ENCODE measurements at regions not wholly inside any gene's neighbourhood (a gene's known extent, or its start where the extent isn't known, plus 50 kb on each side); places are given as distances from the start of the nearest gene placed in this dataset.

DNA sequence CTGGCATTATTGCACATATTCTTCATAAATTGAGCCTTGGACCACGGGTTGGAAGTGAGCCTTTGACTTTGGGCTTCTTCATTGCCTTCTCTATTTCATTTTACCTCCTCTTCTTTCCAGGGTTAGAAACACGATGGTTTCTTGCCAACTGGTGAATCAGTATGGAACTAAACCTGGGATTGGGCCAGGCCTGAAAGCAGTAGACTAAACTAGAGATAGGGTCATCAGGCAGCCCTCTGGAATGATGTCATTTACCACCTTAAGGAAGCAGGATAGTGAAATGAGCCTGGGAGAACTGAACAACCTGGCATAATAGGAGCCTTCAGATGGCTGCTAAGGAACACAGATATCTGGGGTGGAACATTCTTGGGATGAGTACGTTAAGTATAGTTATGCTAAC is 67.5 kb upstream of the ATP8A1 start:
- Mint-ChIP-seq H3K9me3 (peaks cover 5% of the 10 kb centered on the region), H3K4me3 (no peak overlapping the region), H3K4me1 (no peaks in the 10 kb centered on the region), H3K27me3 (ENCODE audit: low read depth) (no peaks in the 10 kb centered on the region), H3K36me3 (ENCODE audit: low read depth) (no peaks in the 10 kb centered on the region), H3K27ac (ENCODE audit: unreplicated experiment) (no peak overlapping the region)
- TF ChIP-seq, protein P1, sequence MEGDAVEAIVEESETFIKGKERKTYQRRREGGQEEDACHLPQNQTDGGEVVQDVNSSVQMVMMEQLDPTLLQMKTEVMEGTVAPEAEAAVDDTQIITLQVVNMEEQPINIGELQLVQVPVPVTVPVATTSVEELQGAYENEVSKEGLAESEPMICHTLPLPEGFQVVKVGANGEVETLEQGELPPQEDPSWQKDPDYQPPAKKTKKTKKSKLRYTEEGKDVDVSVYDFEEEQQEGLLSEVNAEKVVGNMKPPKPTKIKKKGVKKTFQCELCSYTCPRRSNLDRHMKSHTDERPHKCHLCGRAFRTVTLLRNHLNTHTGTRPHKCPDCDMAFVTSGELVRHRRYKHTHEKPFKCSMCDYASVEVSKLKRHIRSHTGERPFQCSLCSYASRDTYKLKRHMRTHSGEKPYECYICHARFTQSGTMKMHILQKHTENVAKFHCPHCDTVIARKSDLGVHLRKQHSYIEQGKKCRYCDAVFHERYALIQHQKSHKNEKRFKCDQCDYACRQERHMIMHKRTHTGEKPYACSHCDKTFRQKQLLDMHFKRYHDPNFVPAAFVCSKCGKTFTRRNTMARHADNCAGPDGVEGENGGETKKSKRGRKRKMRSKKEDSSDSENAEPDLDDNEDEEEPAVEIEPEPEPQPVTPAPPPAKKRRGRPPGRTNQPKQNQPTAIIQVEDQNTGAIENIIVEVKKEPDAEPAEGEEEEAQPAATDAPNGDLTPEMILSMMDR (conservative IDR thresholded peaks at IDR 0.05), result no peak
- DNase-seq (ENCODE audit: low read depth, low spot score), result no peak

DNA sequence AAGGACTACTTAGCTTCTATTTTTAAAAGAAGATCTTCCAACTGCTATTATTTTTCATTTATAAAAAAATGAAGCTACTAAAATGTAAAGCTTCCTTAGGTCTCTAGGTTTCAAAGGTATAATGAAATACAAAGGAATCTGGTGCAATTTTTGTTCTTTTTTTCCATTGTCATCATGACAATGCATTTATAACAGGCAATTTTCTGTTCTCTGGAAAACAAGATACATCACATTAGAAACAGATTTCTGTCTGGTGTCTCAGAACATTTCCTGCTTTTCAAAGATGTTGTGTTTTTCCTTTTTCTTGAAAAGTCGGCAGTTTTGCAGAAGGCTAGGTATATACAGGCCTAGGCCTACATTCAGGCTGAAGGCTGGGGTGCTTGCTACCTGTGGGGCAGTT is 63.6 kb upstream of the ATP8A1 start:
- H3K36me3 Mint-ChIP-seq (ENCODE audit: low read depth), result no peaks in the 10 kb centered on the region
- peaks cover 3% of the 10 kb centered on the region for H3K9me3 Mint-ChIP-seq
- H3K27ac Mint-ChIP-seq (ENCODE audit: unreplicated experiment), result no peak overlapping the region
- TF ChIP-seq, protein P1 (conservative IDR thresholded peaks at IDR 0.05), result no peak
- H3K27me3 Mint-ChIP-seq (ENCODE audit: low read depth), result no peaks in the 10 kb centered on the region
- no peak overlapping the region for H3K4me3 Mint-ChIP-seq
- no peak for DNase-seq (ENCODE audit: low read depth, low spot score)
- H3K4me1 Mint-ChIP-seq, result peaks cover 5% of the 10 kb centered on the region

DNA sequence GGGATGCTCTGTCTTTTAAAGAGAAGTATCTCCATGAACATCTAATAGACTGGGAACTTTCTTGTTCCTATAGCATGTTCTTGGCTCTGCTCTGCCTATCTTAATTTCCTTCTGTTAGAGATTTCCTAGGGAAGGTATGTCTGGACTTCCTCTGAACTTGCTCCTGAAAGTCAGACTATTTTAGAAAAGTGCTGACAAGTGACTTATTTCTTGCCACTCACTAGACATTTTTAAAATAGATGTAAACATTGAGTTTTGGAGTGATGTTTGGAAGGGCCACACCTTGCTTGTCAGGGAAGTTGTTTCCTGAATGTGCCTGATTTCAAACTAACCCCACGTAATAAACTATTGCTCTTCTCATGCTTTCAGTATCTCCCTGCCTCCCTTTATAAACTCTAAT is 62.4 kb upstream of the ATP8A1 start:
- TF ChIP-seq, protein P1 (conservative IDR thresholded peaks at IDR 0.05), result no peak
- Mint-ChIP-seq H3K27me3 (ENCODE audit: low read depth) (no peaks in the 10 kb centered on the region), H3K4me1 (peaks cover 5% of the 10 kb centered on the region), H3K27ac (ENCODE audit: unreplicated experiment) (no peak overlapping the region), H3K36me3 (ENCODE audit: low read depth) (no peaks in the 10 kb centered on the region), H3K9me3 (peaks cover 3% of the 10 kb centered on the region), H3K4me3 (no peak overlapping the region)
- no peak for DNase-seq (ENCODE audit: low read depth, low spot score)

DNA sequence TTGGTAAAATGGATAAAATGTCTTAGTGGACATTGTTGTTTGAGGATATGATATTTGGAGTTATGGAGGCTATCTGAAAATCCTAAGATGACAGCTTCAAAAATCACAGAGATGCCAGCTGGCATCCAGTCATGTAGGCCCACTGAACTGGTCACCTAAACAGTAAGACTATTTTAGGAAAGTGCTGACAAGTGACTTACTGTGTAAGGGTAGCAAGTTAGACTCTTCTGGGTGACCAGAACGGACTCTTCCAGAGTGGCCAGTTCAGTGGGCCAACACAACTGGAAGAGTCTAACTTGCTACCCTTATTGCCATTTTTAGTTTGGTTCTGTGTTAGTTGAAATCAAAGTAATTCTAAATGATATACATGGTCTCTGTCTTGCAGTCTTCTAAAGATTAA is 61.4 kb upstream of the ATP8A1 start:
- H3K4me1 Mint-ChIP-seq, result peaks cover 5% of the 10 kb centered on the region
- DNase-seq (ENCODE audit: low read depth, low spot score), result no peak

DNA sequence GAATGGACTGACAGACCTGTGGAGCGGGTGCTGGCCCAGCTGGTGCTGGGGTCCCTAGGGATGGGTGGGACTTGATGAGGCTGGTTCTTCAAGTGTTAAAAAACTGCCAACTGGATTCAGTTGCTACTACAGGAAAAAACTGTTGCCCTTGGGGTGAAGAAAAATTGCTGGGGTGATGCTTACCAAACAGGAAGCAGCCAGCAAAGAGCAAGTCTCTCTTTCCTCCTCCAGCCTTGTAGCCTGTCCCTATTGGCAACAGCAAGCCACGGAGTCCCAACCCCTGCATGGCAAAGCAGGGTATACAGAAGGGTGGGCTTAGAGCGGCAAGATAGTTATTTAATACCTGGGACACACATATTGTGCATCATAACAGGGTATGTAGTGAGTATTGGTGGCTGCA is 60.1 kb upstream of the ATP8A1 start:
- Mint-ChIP-seq H3K36me3 (ENCODE audit: low read depth) (no peaks in the 10 kb centered on the region), H3K27ac (ENCODE audit: unreplicated experiment) (peak overlapping the region; percentile 75), H3K9me3 (peaks cover 3% of the 10 kb centered on the region), H3K27me3 (ENCODE audit: low read depth) (no peaks in the 10 kb centered on the region), H3K4me1 (peaks cover 5% of the 10 kb centered on the region), H3K4me3 (no peak overlapping the region)
- DNase-seq (ENCODE audit: low read depth, low spot score), result no peak
- TF ChIP-seq, protein P1 (conservative IDR thresholded peaks at IDR 0.05), result no peak

More for the DNA sequence above, 61.4 kb upstream of the ATP8A1 start:
- Mint-ChIP-seq H3K4me3 (no peak overlapping the region), H3K27me3 (ENCODE audit: low read depth) (no peaks in the 10 kb centered on the region), H3K36me3 (ENCODE audit: low read depth) (no peaks in the 10 kb centered on the region), H3K27ac (ENCODE audit: unreplicated experiment) (no peak overlapping the region), H3K9me3 (peaks cover 3% of the 10 kb centered on the region)
- TF ChIP-seq, protein P1 (conservative IDR thresholded peaks at IDR 0.05), result no peak

Data from neural crest cell (in vitro differentiated cells).